ENCODE measurements at regions not wholly inside any gene's neighbourhood (a gene's known extent, or its start where the extent isn't known, plus 50 kb on each side); places are given as distances from the start of the nearest gene placed in this dataset.
"Not testable (repeated sequence)": the region's sequence is repeated elsewhere in the genome, so short reads cannot be mapped to it uniquely, and the experiment has no call there.

GRCh38 chr17:79547586-79547985, 63.3 kb downstream of the RBFOX3 start:
- intact Hi-C loops (cut with DNase I; ENCODE audit: low total_unique reads), result no loop called here
- H3K27me3 ChIP-seq, result peaks cover 0 to 55% of the 10 kb centered on the region in 2 donors
- DNase-seq, result no peak
- no peaks in the 10 kb centered on the region for H3K4me1 ChIP-seq
- H3K4me3 ChIP-seq, result no peak overlapping the region
- TF ChIP-seq, protein P1, sequence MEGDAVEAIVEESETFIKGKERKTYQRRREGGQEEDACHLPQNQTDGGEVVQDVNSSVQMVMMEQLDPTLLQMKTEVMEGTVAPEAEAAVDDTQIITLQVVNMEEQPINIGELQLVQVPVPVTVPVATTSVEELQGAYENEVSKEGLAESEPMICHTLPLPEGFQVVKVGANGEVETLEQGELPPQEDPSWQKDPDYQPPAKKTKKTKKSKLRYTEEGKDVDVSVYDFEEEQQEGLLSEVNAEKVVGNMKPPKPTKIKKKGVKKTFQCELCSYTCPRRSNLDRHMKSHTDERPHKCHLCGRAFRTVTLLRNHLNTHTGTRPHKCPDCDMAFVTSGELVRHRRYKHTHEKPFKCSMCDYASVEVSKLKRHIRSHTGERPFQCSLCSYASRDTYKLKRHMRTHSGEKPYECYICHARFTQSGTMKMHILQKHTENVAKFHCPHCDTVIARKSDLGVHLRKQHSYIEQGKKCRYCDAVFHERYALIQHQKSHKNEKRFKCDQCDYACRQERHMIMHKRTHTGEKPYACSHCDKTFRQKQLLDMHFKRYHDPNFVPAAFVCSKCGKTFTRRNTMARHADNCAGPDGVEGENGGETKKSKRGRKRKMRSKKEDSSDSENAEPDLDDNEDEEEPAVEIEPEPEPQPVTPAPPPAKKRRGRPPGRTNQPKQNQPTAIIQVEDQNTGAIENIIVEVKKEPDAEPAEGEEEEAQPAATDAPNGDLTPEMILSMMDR (IDR thresholded peaks at IDR 0.05), result no peak
- H3K9me3 ChIP-seq, result peaks cover 0 to 6% (median 4%) of the 10 kb centered on the region in 3 donors
- no peak overlapping the region for H3K27ac ChIP-seq
- H3K36me3 ChIP-seq, result no peaks in the 10 kb centered on the region

- H3K36me3 ChIP-seq; H3K4me3 ChIP-seq; DNase-seq; H3K4me1 ChIP-seq; intact Hi-C loops (cut with DNase I; ENCODE audit: low total_unique reads); H3K27ac ChIP-seq; H3K9me3 ChIP-seq: not testable (repeated sequence)
- H3K27me3 ChIP-seq, result peaks cover 0 to 59% of the 10 kb centered on the region in 2 donors
Measured at GRCh38 chr17:79547171-79547570, 63.7 kb downstream of the RBFOX3 start.

DNA sequence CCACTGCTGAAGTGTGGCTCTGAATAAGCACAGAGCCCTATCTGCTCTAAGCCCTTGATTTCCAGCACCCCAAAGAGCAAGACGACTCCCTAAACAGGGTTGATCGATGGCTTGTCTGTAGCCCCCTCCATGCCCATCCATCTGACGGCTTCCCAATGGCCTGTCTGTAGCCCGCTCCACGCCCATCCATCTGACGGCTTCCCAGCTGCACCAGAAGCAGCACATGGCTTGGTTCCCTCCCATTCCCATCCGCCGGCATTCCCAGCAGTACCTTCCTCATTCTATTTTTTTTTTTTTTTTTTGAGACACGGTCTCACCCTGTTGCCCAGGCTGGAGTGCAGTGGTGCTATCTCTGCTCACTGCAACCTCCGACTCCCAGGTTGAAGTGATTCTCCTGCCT, 64.5 kb downstream of the RBFOX3 start:
- Histone ChIP-seq H3K27me3 (peaks cover 0 to 61% of the 10 kb centered on the region in 2 donors), H3K4me3 (no peak overlapping the region), H3K9me3 (no peaks in the 10 kb centered on the region), H3K4me1 (no peaks in the 10 kb centered on the region), H3K27ac (no peak overlapping the region), H3K36me3 (no peaks in the 10 kb centered on the region)
- intact Hi-C loops (cut with DNase I; ENCODE audit: low total_unique reads), result no loop called here
- TF ChIP-seq, protein P1 (IDR thresholded peaks at IDR 0.05), result no peak
- no peak for DNase-seq

GRCh38 chr17:79545251-79546005, 65.4 kb downstream of the RBFOX3 start:
- H3K9me3 ChIP-seq, result no peaks in the 10 kb centered on the region
- H3K27me3 ChIP-seq, result peaks cover 0 to 61% of the 10 kb centered on the region in 2 donors
- intact Hi-C loops (cut with DNase I; ENCODE audit: low total_unique reads), result no loop called here
- no peak for DNase-seq
- no peak overlapping the region for H3K27ac ChIP-seq
- TF ChIP-seq, protein P1 (IDR thresholded peaks at IDR 0.05), result no peak
- no peak overlapping the region for H3K4me3 ChIP-seq
- no peaks in the 10 kb centered on the region for H3K36me3 ChIP-seq
- H3K4me1 ChIP-seq, result no peaks in the 10 kb centered on the region

DNA sequence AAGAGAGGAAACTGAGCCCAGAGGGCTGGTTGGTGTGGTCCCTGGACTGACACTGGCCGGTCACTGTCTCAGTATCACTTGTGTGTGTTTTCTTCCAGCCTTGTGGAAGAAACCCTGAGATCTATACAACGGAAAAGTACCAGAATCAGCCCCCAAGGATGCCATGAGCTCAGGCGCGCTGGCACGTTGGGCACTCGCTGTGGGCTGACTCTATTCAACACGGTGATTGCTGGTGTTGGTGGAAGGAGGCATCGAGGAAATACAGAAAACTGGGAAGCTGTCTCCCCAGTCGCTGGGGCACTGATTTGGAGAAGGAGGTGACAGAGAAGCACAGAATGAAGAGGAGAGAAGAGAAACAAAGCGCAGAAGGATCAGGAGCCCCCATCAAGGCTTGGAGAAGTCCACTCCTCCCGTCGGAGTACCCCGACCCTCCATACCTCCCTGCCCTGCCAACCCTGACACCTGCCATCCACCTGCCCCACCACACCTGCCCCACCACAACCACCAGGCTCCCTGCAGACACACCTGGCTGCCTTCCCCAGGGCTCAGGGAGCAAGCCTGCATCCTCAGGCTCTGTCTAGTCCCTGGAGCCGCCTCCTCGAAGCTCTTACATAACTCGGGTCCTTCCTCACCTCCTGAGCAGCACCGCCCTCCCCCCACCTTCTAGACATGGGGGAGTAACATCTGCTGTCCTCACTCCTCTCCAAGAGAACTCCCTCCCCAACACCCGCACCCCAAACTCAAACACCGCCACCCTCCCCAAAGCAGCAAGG, 66.5 kb downstream of the RBFOX3 start:
- TF ChIP-seq, protein P1 (IDR thresholded peaks at IDR 0.05), result no peak
- Histone ChIP-seq H3K9me3 (no peaks in the 10 kb centered on the region), H3K36me3 (no peaks in the 10 kb centered on the region), H3K4me1 (no peaks in the 10 kb centered on the region), H3K27me3 (peaks cover 0 to 68% of the 10 kb centered on the region in 2 donors), H3K27ac (no peak overlapping the region), H3K4me3 (no peak overlapping the region)
- intact Hi-C loops (cut with DNase I; ENCODE audit: low total_unique reads), result no loop called here
- DNase-seq, result no peak

GRCh38 chr17:79543531-79543930, 67.3 kb downstream of the RBFOX3 start:
- H3K4me1 ChIP-seq, result no peaks in the 10 kb centered on the region
- no peak overlapping the region for H3K27ac ChIP-seq
- intact Hi-C loops (cut with DNase I; ENCODE audit: low total_unique reads), result no loop called here
- no peak overlapping the region for H3K4me3 ChIP-seq
- no peaks in the 10 kb centered on the region for H3K9me3 ChIP-seq
- no peaks in the 10 kb centered on the region for H3K36me3 ChIP-seq
- DNase-seq, result no peak
- peaks cover 0 to 66% of the 10 kb centered on the region in 2 donors for H3K27me3 ChIP-seq
- TF ChIP-seq, protein P1 (IDR thresholded peaks at IDR 0.05), result no peak
